GM19463 (cell line): ENCODE measurements at regions not wholly inside any gene's neighbourhood (a gene's known extent, or its start where the extent isn't known, plus 50 kb on each side); places are given as distances from the start of the nearest gene placed in this dataset.

Source experiments
- ATAC-seq: cut with Tn5 transposase; IDR thresholded peaks from one replicate; pipeline ENCODE4 v1.9.1; 2021; ENCODE audit warnings: mild to moderate bottlenecking, moderate library complexity; ENCODE audit not compliant: unreplicated experiment

GRCh38 chr10:28250782-28251181, 52.1 kb downstream of the MPP7 start:
- ATAC-seq = no peak

- no peak for ATAC-seq
Measured at GRCh38 chr10:28250358-28250757, 52.5 kb downstream of the MPP7 start.

GRCh38 chr10:28249512-28249911, 53.4 kb downstream of the MPP7 start:
- ATAC-seq = no peak

- no peak for ATAC-seq
Measured at GRCh38 chr10:28248092-28248491, 54.8 kb downstream of the MPP7 start.

GRCh38 chr10:28246023-28246422, 56.8 kb downstream of the MPP7 start:
- no peak for ATAC-seq

GRCh38 chr10:28243923-28244322, 58.9 kb downstream of the MPP7 start:
- no peak for ATAC-seq

GRCh38 chr10:28242555-28243204, 60.2 kb downstream of the MPP7 start:
- no peak for ATAC-seq

GRCh38 chr10:28241741-28242399, 61.0 kb downstream of the MPP7 start:
- no peak for ATAC-seq

GRCh38 chr10:28240400-28240799, 62.5 kb downstream of the MPP7 start:
- no peak for ATAC-seq

GRCh38 chr10:28236591-28236990, 66.3 kb downstream of the MPP7 start:
- no peak for ATAC-seq

GRCh38 chr10:28220811-28221210, 82.1 kb downstream of the MPP7 start:
- ATAC-seq = no peak

GRCh38 chr10:28219251-28219650, 83.6 kb downstream of the MPP7 start:
- no peak for ATAC-seq

GRCh38 chr10:28217848-28218247, 85.0 kb downstream of the MPP7 start:
- ATAC-seq = no peak

GRCh38 chr10:28215930-28216329, 86.9 kb downstream of the MPP7 start:
- no peak for ATAC-seq

- no peak for ATAC-seq
Measured at GRCh38 chr10:28214219-28214618, 88.6 kb downstream of the MPP7 start.

- ATAC-seq = no peak
Measured at GRCh38 chr10:28211759-28212158, 91.1 kb downstream of the MPP7 start.

- ATAC-seq = no peak
Measured at GRCh38 chr10:28207799-28208198, 95.1 kb downstream of the MPP7 start.

- ATAC-seq = no peak
Measured at GRCh38 chr10:28202941-28203352, 99.9 kb downstream of the MPP7 start.

- no peak for ATAC-seq
Measured at GRCh38 chr10:28201410-28202400, 101.2 kb downstream of the MPP7 start.

- ATAC-seq = no peak
Measured at GRCh38 chr10:28200775-28201174, 102.1 kb downstream of the MPP7 start.

- no peak for ATAC-seq
Measured at GRCh38 chr10:28199941-28200340, 102.9 kb downstream of the MPP7 start.

- ATAC-seq = no peak
Measured at GRCh38 chr10:28190196-28190595, 112.7 kb downstream of the MPP7 start.
